GM12864 (cell line): ENCODE measurements at regions not wholly inside any gene's neighbourhood (a gene's known extent, or its start where the extent isn't known, plus 50 kb on each side); places are given as distances from the start of the nearest gene placed in this dataset.

Experiments used
- DNase-seq: peaks from one replicate; pipeline ENCODE4 v3.0.0-alpha.2; 2011; ENCODE audit warnings: low read depth
- H3K4me3 ChIP-seq: 2 replicates; pipeline ENCODE4 v1.5.1; 2011; ENCODE audit warnings: mild to moderate bottlenecking, low read depth, low read length, control low read depth
- TF ChIP-seq, protein P1 (sequence below): IDR thresholded peaks from 2 replicates; pipeline ENCODE4 v1.5.1; 2011; ENCODE audit warnings: low read depth, mild to moderate bottlenecking, moderate library complexity, low read length, control low read depth, inconsistent platforms; ENCODE audit errors: missing control alignments

GRCh38 chr9:28887188-28887884 lies 1314.1 kb upstream of the C9orf72 start:
- DNase-seq = no peak
- no peak overlapping the region for H3K4me3 ChIP-seq
- TF ChIP-seq, protein P1, sequence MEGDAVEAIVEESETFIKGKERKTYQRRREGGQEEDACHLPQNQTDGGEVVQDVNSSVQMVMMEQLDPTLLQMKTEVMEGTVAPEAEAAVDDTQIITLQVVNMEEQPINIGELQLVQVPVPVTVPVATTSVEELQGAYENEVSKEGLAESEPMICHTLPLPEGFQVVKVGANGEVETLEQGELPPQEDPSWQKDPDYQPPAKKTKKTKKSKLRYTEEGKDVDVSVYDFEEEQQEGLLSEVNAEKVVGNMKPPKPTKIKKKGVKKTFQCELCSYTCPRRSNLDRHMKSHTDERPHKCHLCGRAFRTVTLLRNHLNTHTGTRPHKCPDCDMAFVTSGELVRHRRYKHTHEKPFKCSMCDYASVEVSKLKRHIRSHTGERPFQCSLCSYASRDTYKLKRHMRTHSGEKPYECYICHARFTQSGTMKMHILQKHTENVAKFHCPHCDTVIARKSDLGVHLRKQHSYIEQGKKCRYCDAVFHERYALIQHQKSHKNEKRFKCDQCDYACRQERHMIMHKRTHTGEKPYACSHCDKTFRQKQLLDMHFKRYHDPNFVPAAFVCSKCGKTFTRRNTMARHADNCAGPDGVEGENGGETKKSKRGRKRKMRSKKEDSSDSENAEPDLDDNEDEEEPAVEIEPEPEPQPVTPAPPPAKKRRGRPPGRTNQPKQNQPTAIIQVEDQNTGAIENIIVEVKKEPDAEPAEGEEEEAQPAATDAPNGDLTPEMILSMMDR = no peak

GRCh38 chr9:28888806-28889205 lies 1315.5 kb upstream of the C9orf72 start:
- TF ChIP-seq, protein P1 = no peak
- no peak for DNase-seq

DNA sequence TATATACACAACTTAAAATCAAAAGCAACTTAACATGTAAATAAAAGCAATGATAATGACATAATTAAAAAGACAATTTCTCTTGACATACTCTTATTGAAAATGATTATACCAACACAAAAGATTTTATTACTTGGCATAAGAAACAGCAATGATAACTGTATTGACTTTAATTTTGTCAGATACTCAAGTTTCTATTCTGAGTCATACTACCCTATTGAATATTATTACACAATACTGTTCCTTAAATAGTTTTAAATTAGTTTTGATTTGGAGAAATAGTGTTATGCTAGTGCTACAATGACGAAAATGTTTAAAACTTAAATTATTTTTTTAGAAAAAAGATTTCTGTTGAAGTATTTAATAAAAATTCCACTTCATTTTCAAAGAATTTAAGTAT lies 1319.3 kb upstream of the C9orf72 start:
- H3K4me3 ChIP-seq = no peak overlapping the region
- TF ChIP-seq, protein P1 = no peak
- DNase-seq = no peak

More at GRCh38 chr9:28888806-28889205, 1315.5 kb upstream of the C9orf72 start:
- no peak overlapping the region for H3K4me3 ChIP-seq

GRCh38 chr9:28899267-28899666 lies 1326.0 kb upstream of the C9orf72 start:
- no peak overlapping the region for H3K4me3 ChIP-seq
- no peak for DNase-seq
- TF ChIP-seq, protein P1 = no peak

DNA sequence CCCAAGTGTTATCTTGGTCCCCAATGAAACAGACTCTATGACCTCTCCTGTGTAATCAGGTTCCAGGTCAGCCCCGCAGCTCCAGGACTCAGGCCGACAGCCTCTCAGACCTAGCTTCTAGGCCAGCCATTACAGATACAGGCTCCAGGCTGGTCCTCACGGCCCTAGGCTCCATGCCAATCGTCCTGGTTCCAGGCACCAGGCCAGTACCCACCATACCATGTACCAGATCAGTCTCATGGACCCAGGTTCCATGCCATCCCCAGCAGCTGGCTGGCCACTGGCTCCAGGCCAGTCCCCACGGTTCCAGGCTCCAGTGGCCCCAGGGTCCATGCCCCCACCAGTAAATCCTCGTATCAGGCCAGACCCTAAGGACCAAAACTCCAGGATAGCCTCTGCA lies 1326.6 kb upstream of the C9orf72 start:
- no peak overlapping the region for H3K4me3 ChIP-seq
- no peak for DNase-seq
- TF ChIP-seq, protein P1 = no peak

GRCh38 chr9:28900406-28900805 lies 1327.1 kb upstream of the C9orf72 start:
- no peak overlapping the region for H3K4me3 ChIP-seq
- no peak for DNase-seq

DNA sequence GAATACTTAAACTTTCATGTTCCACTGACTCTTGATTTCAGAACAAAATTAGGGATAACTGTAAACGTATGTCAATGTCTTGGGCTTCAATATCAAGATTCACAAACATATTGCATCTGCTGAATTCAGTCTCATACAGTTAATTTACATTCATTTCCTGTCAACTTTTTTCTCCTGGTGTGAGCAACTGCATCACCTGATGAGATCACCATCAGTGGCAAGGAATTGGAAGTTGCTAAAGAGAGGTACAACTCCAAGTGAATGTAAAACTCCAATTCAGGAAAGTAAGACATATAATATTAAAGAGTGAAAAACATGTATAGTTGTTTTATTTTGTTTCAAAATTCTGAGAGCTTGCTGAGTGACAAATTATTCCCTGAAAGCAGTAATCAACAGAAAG lies 1336.2 kb upstream of the C9orf72 start:
- TF ChIP-seq, protein P1 = no peak
- H3K4me3 ChIP-seq = no peak overlapping the region
- DNase-seq = no peak

More at GRCh38 chr9:28900406-28900805, 1327.1 kb upstream of the C9orf72 start:
- TF ChIP-seq, protein P1 = no peak
